ENCODE measurements at regions not wholly inside any gene's neighbourhood (a gene's known extent, or its start where the extent isn't known, plus 50 kb on each side); places are given as distances from the start of the nearest gene placed in this dataset.
"Not testable (repeated sequence)": the region's sequence is repeated elsewhere in the genome, so short reads cannot be mapped to it uniquely, and the experiment has no call there.

DNA sequence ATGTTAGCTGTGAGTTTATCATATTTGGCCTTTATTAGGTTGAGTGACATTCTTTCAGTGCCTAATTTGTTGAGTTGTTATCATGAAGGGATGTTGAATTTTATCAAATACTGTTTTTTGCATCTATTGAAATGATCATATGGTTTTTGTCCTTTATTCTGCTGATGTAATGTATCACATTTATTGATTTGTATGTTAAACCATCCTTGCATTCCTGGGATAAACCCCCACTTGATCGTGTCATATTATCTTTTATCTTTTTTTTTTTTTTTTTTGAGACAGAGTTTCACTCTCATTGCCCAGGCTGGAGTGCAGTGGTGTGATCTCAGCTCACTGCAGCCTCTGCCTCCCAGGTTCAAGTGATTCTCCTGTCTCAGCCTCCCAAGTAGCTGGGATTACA is 51.9 kb upstream of the MFGE8 start:
- not testable (repeated sequence) for DNase-seq

- DNase-seq: no peak
Observed at GRCh38 chr15:88970232-88970631, 57.1 kb upstream of the MFGE8 start.

- no peak for DNase-seq
Observed at GRCh38 chr15:88974392-88974791, 61.2 kb upstream of the MFGE8 start.

- DNase-seq: no peak
Observed at GRCh38 chr15:88975891-88976290, 62.7 kb upstream of the MFGE8 start.

DNA sequence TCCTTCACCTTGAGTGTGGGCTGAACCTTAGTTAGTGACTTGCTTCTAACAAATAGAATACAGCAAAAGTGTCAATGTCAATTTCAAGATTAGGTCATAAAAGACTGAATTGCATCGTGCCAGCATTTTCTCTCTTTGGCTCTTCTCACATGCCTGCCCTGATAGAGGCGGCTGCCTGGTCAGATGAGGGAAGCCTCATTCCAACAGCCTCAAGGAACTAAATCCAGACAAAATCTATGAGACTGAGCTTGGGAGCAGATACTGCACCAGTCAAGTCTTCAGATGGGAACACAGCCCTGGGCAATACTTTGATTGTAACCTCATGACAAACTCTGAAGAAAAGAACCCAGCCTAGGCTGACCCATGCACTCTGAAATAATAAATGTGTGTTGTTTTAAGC is 63.5 kb upstream of the MFGE8 start:
- DNase-seq: no peak

DNA sequence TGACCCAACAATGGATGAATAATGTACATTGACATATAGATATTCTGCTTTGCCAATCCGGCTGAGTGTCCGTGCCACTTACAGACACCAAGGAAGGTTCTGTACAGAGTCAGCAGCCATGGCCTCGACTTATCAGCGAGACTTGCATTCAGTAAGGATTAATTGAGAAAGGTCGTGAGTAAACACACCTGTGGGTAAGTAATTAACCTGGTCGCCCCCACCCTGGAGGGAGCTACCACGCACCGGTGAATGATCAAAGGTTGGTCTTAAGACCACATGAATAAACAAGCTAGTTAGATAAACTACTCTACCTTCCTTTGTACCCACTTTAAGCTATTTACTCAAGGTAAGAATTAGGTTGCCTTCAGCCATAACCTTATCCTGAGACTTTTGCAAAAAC is 66.5 kb upstream of the MFGE8 start:
- DNase-seq: no peak

- DNase-seq: no peak
Observed at GRCh38 chr15:88980498-88980897, 67.3 kb upstream of the MFGE8 start.

- no peak for DNase-seq
Observed at GRCh38 chr15:88981244-88982215, 68.4 kb upstream of the MFGE8 start.

DNA sequence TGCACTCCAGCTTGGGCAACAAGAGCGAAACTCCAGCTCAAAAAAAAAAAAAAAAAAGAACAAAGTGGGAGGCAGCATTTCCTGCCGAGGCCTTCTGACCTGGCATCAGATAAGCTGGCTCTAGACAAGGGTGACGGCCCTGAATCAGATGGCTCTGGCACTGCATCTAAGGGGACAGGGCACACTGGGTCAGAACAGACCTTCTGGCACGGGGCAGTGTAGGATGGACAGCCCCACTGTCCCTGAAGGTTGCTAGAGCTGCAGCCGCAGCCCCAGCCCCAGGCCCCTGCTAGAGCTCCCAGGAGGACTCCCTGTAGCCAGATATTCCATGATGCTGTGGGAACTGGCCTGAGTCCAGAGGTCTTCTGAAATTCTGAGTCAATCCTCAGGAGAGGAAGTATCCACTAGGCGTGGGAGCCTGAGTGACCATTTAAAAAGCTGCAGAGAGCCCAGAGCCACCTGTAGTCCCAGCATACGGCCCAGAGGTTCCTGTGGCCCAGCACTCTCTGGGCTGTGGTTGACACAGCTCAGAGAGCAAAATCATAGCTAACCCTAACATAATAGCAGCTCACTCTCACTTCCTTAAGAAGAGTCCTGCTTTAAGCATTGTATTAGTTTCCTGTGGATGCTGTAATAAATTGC is 69.2 kb upstream of the MFGE8 start:
- no peak for DNase-seq

GRCh38 chr15:88982946-88983342 is 69.8 kb upstream of the MFGE8 start:
- DNase-seq: no peak

- DNase-seq: no peak
Observed at GRCh38 chr15:88983861-88984429, 70.8 kb upstream of the MFGE8 start.

DNA sequence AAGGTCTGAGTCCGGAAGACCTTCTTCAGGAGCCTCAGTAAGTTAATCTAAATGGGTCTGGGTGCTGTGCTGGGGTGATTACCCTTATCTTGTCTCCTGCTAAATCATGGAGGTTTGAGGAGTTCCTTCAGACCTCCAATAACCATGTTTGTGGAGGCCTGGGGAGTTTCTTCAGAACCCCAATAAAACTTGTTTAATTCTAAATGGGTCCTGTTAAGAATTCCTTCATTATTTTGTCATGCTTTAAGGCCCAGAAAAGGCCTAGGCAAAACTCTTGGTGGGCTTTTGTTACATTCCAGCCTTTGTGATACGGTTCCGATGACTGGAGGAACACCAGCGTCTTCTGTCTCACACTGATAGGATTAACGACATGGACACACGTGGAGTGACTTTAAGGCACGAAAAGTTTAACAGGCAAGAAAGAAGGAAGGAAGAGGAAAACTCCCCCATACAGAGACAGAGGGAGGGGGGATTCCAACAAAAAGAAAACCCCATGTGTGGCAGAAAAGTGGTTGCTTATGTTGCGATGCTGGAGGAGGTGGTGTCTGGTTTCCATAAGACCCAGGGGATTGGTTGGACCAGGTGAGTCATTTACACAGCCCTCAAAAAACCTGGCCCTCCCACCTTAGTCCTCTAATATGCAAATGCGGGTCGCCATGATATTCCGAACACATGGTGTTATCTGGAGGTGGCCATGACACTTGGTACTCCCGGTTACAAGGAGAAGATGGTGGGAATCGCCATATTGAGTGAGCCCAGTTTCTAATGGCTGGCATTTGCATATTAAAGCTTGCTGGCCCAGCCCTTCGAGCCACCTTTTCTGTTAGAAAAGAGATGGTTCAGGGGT is 72.6 kb upstream of the MFGE8 start:
- DNase-seq: no peak

DNA sequence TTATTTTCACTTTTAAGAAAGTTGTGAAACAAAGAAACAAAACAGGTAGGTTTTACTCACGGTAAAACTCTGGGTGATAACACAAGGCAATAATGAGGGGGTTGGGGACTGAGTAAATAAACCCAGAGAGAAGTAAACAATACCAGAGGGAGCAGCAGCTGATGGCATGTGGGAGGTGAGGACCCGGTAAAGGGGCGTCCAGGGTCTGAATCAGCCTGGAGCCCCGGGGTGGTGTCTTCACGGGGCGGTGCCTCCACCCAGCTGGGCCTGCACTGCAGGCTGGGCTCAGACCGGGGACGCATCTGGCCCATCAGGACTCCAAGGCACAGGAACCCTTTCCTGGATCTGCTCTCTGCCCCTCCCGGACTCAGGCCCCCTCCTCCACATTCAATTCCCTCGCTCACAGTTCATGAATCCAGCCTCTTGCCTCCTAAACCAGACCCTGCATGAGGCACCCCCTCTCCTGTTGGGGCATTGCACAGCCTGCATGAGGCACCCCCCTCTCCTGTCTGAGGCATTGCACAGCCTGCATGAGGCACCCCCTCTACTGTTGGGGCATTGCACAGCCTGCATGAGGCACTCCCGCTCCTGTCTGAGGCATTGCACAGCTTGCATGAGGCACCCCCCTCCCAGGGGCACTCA is 73.9 kb upstream of the MFGE8 start:
- no peak for DNase-seq

GRCh38 chr15:88987591-88987933 is 74.4 kb upstream of the MFGE8 start:
- DNase-seq: no peak

- no peak for DNase-seq
Observed at GRCh38 chr15:88987934-88988671, 74.9 kb upstream of the MFGE8 start.

- no peak for DNase-seq
Observed at GRCh38 chr15:88989578-88989977, 76.4 kb upstream of the MFGE8 start.

DNA sequence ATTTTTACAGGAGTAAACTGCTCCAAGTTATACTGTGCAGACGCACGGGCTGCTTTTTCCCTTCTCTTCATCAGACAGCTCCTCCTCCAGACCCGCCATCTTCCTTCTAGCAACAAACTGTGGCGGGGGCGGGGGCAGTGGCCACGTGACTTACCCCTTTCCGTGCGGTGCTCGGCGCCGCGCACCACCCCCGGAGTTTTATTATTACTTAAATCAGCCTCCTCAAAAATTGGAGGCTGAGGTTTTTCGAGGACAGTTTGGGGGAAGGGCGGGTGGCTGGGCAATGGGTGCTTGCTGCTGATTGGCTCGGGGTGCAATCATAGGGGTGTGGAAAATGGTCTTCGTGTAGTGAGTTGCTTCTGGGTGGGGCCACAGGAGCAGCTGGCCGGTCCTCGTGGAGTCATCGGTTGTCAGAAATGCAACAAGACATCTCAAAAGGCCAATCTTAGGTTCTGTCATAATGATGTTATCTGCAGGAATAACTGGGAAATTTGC is 77.1 kb upstream of the MFGE8 start:
- no peak for DNase-seq

DNA sequence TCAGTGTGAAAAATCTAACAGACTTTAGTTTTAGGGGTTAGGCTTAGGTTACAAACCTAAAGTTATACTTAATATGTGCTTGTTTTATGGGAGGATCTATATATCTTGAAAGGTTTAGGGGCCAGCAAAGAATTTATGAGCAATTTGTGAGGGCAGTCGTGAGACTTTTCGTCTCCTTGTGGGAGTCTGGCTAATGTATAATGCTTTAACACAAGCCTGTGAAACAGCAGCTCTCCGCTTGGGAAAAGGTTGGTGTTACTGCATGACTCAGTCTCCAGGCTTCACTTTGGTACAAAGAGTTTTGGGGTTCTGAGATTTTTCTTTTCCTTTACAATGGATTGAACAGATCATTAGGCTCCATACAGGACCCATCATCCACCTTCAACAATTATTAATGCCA is 79.0 kb upstream of the MFGE8 start:
- DNase-seq: no peak

DNA sequence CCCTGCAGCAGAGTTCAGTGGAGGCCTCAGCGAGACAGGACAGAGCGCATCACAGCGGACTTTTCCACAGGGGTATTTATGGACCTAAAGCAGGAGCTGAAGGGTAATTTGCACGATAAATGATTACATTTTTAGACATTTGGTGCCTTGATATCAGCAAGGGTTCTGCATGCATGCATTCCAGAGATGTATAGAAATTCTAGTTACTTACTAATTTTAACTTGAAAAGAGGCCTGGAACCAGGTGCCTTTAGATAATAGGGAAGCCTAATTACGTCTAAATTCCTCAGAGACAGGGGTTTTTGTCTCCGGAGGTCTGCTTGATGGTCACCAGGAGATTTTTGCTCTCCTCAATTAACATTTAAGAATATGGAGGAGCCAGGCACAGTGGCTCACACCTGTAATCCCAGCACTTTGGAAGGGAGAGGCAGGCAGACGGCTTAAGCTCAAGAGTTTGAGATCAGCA is 79.8 kb upstream of the MFGE8 start:
- no peak for DNase-seq

DNA sequence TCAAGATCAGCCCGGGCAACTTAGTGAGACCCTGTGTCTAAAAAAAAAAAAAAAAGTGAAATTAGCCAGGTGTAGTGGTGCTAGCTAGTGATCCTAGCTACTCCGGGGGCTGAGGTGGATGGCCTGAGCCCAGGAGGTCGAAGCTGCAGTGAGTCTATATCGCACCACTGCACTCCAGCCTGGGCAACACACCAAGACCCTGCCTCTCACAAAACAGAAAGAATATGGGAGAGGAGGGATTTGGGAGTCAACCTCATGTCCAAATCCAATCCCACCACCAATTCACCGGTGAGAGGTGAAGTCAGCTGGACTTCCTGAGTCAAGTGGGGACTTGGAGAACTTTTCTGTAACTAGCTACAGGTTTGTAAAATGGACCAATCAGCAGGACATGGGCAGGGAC is 80.5 kb upstream of the MFGE8 start:
- no peak for DNase-seq

DNA sequence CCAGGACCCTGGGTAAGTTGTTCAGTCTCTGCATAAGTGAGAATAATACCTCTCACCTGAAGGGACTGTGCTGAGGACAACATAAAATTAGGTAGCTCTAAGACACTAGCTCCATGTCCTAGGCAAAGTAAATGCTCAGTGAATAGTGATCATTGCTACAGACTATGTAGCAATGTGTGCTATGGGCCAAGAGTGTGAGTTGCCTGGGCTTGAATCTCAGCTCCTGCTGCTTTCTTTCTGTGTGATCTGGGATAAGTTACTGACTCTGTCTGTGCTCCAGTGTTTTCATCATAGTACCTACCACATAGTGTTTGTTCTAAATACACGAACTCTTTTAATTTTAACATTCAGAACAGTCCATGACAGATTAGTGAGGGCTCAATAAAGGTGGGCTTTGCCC is 81.1 kb upstream of the MFGE8 start:
- no peak for DNase-seq

DNA sequence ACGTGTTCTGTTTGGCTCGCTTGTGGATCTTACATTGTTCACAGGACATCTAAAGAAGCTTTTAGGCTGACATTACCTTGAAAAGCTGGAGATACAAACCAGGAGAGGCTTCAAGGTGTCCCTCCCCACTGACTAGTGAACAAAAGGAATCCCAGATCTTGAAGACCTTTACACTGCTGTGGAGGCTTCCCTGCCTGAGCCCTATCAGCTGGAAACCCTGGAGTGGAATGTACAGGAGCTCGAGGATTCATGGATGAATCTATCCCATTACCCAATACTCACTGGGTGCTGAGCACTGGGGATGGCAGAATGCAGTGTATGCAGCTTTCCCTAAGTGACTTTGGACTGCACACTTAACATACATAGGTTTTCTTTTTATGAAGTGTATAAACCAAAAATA is 82.3 kb upstream of the MFGE8 start:
- no peak for DNase-seq

All from stimulated activated CD4-positive, alpha-beta T cell treated with anti-CD3 and anti-CD28 coated beads, Interleukin-4, amount 100 ng/mL, for 4 hours (primary cell).